NCI-H2196 treated with DMSO at 0.1 percent for 48 hours (cell line): ENCODE measurements at regions not wholly inside any gene's neighbourhood (a gene's known extent, or its start where the extent isn't known, plus 50 kb on each side); places are given as distances from the start of the nearest gene placed in this dataset.

Source experiments
- DNase-seq: peaks from one replicate; lab custom pipeline; 2025; ENCODE audit not compliant: unreplicated experiment; lab: John Stamatoyannopoulos, UW

- no peak for DNase-seq
Measured at GRCh38 chr6:22621701-22622100, 52.3 kb downstream of the HDGFL1 start.

- DNase-seq, result no peak
Measured at GRCh38 chr6:22622351-22622750, 53.0 kb downstream of the HDGFL1 start.

- DNase-seq, result no peak
Measured at GRCh38 chr6:22622813-22623212, 53.4 kb downstream of the HDGFL1 start.

- DNase-seq, result no peak
Measured at GRCh38 chr6:22627644-22628043, 58.3 kb downstream of the HDGFL1 start.

- no peak for DNase-seq
Measured at GRCh38 chr6:22631091-22631490, 61.7 kb downstream of the HDGFL1 start.

GRCh38 chr6:22632581-22633145 lies 63.3 kb downstream of the HDGFL1 start:
- DNase-seq, result no peak

GRCh38 chr6:22636452-22636851 lies 67.1 kb downstream of the HDGFL1 start:
- no peak for DNase-seq

GRCh38 chr6:22637782-22638181 lies 68.4 kb downstream of the HDGFL1 start:
- no peak for DNase-seq

- DNase-seq, result no peak
Measured at GRCh38 chr6:22638320-22638719, 69.0 kb downstream of the HDGFL1 start.

- no peak for DNase-seq
Measured at GRCh38 chr6:22642254-22642653, 72.9 kb downstream of the HDGFL1 start.

GRCh38 chr6:22643780-22644179 lies 74.4 kb downstream of the HDGFL1 start:
- DNase-seq, result no peak

GRCh38 chr6:22647719-22648118 lies 78.4 kb downstream of the HDGFL1 start:
- no peak for DNase-seq

- no peak for DNase-seq
Measured at GRCh38 chr6:22651731-22652130, 82.4 kb downstream of the HDGFL1 start.

GRCh38 chr6:22653980-22654610 lies 84.7 kb downstream of the HDGFL1 start:
- DNase-seq, result no peak

- DNase-seq, result no peak
Measured at GRCh38 chr6:22656706-22657351, 87.5 kb downstream of the HDGFL1 start.

- no peak for DNase-seq
Measured at GRCh38 chr6:22657352-22657980, 88.1 kb downstream of the HDGFL1 start.

- DNase-seq, result no peak
Measured at GRCh38 chr6:22658183-22658582, 88.8 kb downstream of the HDGFL1 start.

GRCh38 chr6:22658934-22659333 lies 89.6 kb downstream of the HDGFL1 start:
- no peak for DNase-seq

GRCh38 chr6:22664968-22665367 lies 95.6 kb downstream of the HDGFL1 start:
- DNase-seq, result no peak

- DNase-seq, result no peak
Measured at GRCh38 chr6:22666021-22666420, 96.7 kb downstream of the HDGFL1 start.

GRCh38 chr6:22666586-22666985 lies 97.2 kb downstream of the HDGFL1 start:
- DNase-seq, result no peak

GRCh38 chr6:22667855-22668254 lies 98.5 kb downstream of the HDGFL1 start:
- DNase-seq, result no peak
